Epithelial cell of proximal tubule (primary cell): ENCODE measurements at regions not wholly inside any gene's neighbourhood (a gene's known extent, or its start where the extent isn't known, plus 50 kb on each side); places are given as distances from the start of the nearest gene placed in this dataset.

Experiments
- DNase-seq: peaks from one replicate; pipeline ENCODE4 v3.0.0-alpha.2; 2011; ENCODE audit warnings: low read depth
- H3K4me3 ChIP-seq: 2 replicates; pipeline ENCODE4 v1.5.1; 2011; ENCODE audit warnings: low read depth, mild to moderate bottlenecking, low read length
- CTCF ChIP-seq: conservative IDR thresholded peaks from 2 replicates; pipeline ENCODE4 v1.5.1; 2012; ENCODE audit warnings: low read depth, mild to moderate bottlenecking, low read length

GRCh38 chr11:23496340-23496739 is 636.1 kb upstream of the CCDC179 start:
- DNase-seq: no peak
- H3K4me3 ChIP-seq: no peak overlapping the region
- no peak for TF ChIP-seq CTCF

GRCh38 chr11:23497040-23497439 is 636.8 kb upstream of the CCDC179 start:
- no peak for DNase-seq
- TF ChIP-seq CTCF: no peak
- no peak overlapping the region for H3K4me3 ChIP-seq

GRCh38 chr11:23502389-23502788 is 642.1 kb upstream of the CCDC179 start:
- H3K4me3 ChIP-seq: no peak overlapping the region
- no peak for TF ChIP-seq CTCF
- DNase-seq: no peak

- DNase-seq: no peak
- TF ChIP-seq CTCF: no peak
These were observed 642.6 kb upstream of the CCDC179 start for GRCh38 chr11:23502826-23503225.

GRCh38 chr11:23509023-23509422 is 648.7 kb upstream of the CCDC179 start:
- no peak overlapping the region for H3K4me3 ChIP-seq
- TF ChIP-seq CTCF: no peak
- DNase-seq: peak; percentile 76

More at GRCh38 chr11:23502826-23503225, 642.6 kb upstream of the CCDC179 start:
- H3K4me3 ChIP-seq: no peak overlapping the region

GRCh38 chr11:23509821-23510220 is 649.5 kb upstream of the CCDC179 start:
- no peak for TF ChIP-seq CTCF
- DNase-seq: no peak
- no peak overlapping the region for H3K4me3 ChIP-seq

- TF ChIP-seq CTCF: no peak
- no peak for DNase-seq
- no peak overlapping the region for H3K4me3 ChIP-seq
These were observed 658.9 kb upstream of the CCDC179 start for GRCh38 chr11:23519194-23519593.
